RWPE2 (cell line): ENCODE measurements at regions not wholly inside any gene's neighbourhood (a gene's known extent, or its start where the extent isn't known, plus 50 kb on each side); places are given as distances from the start of the nearest gene placed in this dataset.

Experiments used
- ATAC-seq: fragments of 200-7000 bp; cut with Tn5 transposase; 3 replicates; pipeline ENCODE4 v1.9.1; 2021; ENCODE audit warnings: low read depth
- DNase-seq: peaks from one replicate; pipeline ENCODE4 v3.0.0-alpha.2; 2020; ENCODE audit warnings: low spot score
- H3K27ac ChIP-seq: fragments of 450-650 bp; 2 replicates; pipeline ENCODE4 v1.5.1; 2017; ENCODE audit warnings: mild to moderate bottlenecking; ENCODE audit not compliant: poor library complexity, severe bottlenecking
- H3K27me3 ChIP-seq: fragments of 250-450 bp; sonication (Bioruptor Pico); 2 replicates; pipeline ENCODE4 v1.5.1; 2021; ENCODE audit warnings: mild to moderate bottlenecking, moderate library complexity; ENCODE audit not compliant: insufficient read depth, poor library complexity, severe bottlenecking
- H3K36me3 ChIP-seq: fragments of 250-450 bp; sonication (Bioruptor Pico); 2 replicates; pipeline ENCODE4 v1.5.1; 2020; ENCODE audit warnings: low read depth, mild to moderate bottlenecking, moderate library complexity
- H3K4me1 ChIP-seq: fragments of 250-450 bp; sonication (Bioruptor Pico); 2 replicates; pipeline ENCODE4 v1.5.1; 2021; ENCODE audit warnings: mild to moderate bottlenecking, moderate library complexity; ENCODE audit not compliant: insufficient read depth, poor library complexity, severe bottlenecking
- H3K4me3 ChIP-seq: fragments of 250-450 bp; sonication (Bioruptor Pico); 2 replicates; pipeline ENCODE4 v1.5.1; 2021; ENCODE audit warnings: mild to moderate bottlenecking, moderate library complexity; ENCODE audit not compliant: severe bottlenecking
- H3K9me3 ChIP-seq: fragments of 250-450 bp; sonication (Bioruptor Pico); 2 replicates; pipeline ENCODE4 v1.5.1; 2021; ENCODE audit warnings: mild to moderate bottlenecking, moderate library complexity; ENCODE audit not compliant: severe bottlenecking
- CTCF ChIP-seq: fragments of 450-650 bp; IDR thresholded peaks from one replicate; pipeline ENCODE4 v1.5.1; 2017; ENCODE audit warnings: mild to moderate bottlenecking, moderate library complexity; ENCODE audit not compliant: poor library complexity, severe bottlenecking

DNA sequence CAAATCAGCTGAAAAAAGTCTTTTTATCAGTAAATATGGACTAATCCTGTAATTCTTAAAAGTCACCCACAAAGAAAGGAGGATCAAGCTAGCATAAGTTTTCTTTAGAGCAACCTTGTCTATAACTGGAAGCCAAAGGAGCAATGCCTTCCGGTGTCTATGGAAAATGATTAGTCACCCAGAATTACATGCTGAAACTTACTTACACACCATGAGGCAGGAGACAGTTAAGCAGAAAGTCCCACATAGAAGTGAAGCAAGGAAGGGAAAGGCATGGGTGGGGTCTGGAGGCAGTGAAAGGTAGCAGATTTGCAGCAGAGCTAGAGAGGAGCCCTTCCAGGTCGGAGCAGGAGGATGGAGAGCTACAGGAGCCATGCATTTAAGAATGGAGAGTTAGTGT is 153.7 kb upstream of the RIPOR2 start:
- Histone ChIP-seq H3K27ac (peak overlapping the region; percentile 59), H3K27me3 (no peaks in the 10 kb centered on the region), H3K9me3 (no peaks in the 10 kb centered on the region), H3K36me3 (no peaks in the 10 kb centered on the region), H3K4me3 (no peak overlapping the region), H3K4me1 (peaks cover 16% of the 10 kb centered on the region)
- no peak for TF ChIP-seq CTCF
- peak; percentile 78 for ATAC-seq
- DNase-seq, result no peak

DNA sequence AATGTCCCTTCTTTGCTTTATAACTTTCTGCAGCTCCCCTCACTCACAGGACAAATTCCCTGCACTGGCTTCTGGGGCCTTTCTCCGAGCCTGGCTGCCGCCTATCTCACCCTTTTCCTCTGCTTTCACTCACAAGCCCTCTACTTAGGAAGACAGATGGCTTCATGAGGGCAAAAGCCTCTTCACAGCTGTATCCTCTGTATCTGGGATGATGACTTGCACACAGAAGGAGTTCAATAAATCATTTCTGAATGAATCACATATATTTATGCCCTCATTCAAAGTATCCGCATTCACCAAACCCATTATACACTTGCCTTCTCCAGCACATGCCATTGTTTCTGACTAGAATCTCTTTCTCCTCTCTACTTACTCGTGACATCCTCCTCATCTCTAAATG is 159.0 kb upstream of the RIPOR2 start:
- no peak for ATAC-seq
- H3K4me1 ChIP-seq, result peaks cover under 1% of the 10 kb centered on the region
- H3K27me3 ChIP-seq, result no peaks in the 10 kb centered on the region
- no peak overlapping the region for H3K4me3 ChIP-seq
- no peak for DNase-seq
- no peaks in the 10 kb centered on the region for H3K36me3 ChIP-seq
- TF ChIP-seq CTCF, result no peak
- no peak overlapping the region for H3K27ac ChIP-seq
- H3K9me3 ChIP-seq, result no peaks in the 10 kb centered on the region

DNA sequence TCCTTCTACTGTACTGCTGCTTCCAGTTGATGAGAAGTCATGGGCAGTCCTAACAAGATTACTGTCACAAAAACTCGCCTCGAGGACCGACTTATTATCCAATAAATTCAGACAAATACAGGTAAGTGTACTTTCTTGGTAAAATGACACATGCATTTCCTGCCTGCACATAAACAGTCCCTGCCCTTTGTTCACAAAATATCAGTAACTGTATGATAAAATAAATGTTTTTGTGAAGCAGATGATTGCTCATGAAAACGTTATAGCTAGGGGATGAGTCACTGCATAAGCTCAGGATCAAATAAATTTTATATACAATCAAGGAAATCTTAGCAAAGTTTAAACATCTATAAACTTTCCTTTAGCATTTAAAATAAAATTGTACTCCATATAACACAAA is 164.5 kb upstream of the RIPOR2 start:
- no peak for TF ChIP-seq CTCF
- no peaks in the 10 kb centered on the region for H3K27me3 ChIP-seq
- H3K4me1 ChIP-seq, result peaks cover 29% of the 10 kb centered on the region
- no peak for DNase-seq
- H3K4me3 ChIP-seq, result no peak overlapping the region
- H3K36me3 ChIP-seq, result no peaks in the 10 kb centered on the region
- peak overlapping the region; percentile 43 for H3K27ac ChIP-seq
- H3K9me3 ChIP-seq, result no peaks in the 10 kb centered on the region
- peak; percentile 67 for ATAC-seq

- DNase-seq, result no peak
- no peak for TF ChIP-seq CTCF
- H3K27ac ChIP-seq, result peak overlapping the region; percentile 82
- no peak overlapping the region for H3K4me3 ChIP-seq
- no peak for ATAC-seq
- no peaks in the 10 kb centered on the region for H3K36me3 ChIP-seq
- H3K27me3 ChIP-seq, result no peaks in the 10 kb centered on the region
- peaks cover 39% of the 10 kb centered on the region for H3K4me1 ChIP-seq
- no peaks in the 10 kb centered on the region for H3K9me3 ChIP-seq
Measured at GRCh38 chr6:25103603-25104002, 167.8 kb upstream of the RIPOR2 start.

- no peak for TF ChIP-seq CTCF
- H3K36me3 ChIP-seq, result no peaks in the 10 kb centered on the region
- peak overlapping the region; percentile 82 for H3K27ac ChIP-seq
- H3K9me3 ChIP-seq, result no peaks in the 10 kb centered on the region
- H3K4me3 ChIP-seq, result no peak overlapping the region
- ATAC-seq (peak; percentile 77), DNase-seq (no peak)
- no peaks in the 10 kb centered on the region for H3K27me3 ChIP-seq
- H3K4me1 ChIP-seq, result peaks cover 32% of the 10 kb centered on the region
Measured at GRCh38 chr6:25105070-25105925, 169.5 kb upstream of the RIPOR2 start.
